ENCODE measurements at regions not wholly inside any gene's neighbourhood (a gene's known extent, or its start where the extent isn't known, plus 50 kb on each side); places are given as distances from the start of the nearest gene placed in this dataset.
"Not testable (repeated sequence)": the region's sequence is repeated elsewhere in the genome, so short reads cannot be mapped to it uniquely, and the experiment has no call there.

DNA sequence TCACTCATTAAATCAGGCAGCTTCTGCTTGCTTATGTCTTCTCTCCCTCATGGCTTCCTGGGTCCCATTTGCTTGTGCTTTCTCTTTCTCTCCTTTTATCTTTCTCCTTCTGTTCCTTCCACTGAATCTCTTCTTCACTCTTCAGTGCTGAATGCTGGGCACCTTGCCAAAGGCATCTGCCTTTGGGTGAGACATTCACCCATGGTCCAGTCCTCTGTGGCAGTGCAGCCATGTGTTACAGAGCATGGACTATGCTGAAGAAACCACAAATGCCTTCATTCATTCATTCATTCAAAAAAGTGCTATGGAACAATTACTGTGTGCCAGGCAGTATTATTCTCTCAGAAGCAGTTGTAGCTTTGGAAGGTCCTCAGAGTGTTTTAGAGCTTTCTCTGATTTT lies 344.4 kb upstream of the STXBP6 start:
- no peak overlapping the region for H3K27ac ChIP-seq
- POLR2A ChIA-PET (ENCODE audit: low non-redundant PET), result no interaction called here
- no peak for DNase-seq (ENCODE audit: low spot score)
- TF ChIP-seq, protein P1, sequence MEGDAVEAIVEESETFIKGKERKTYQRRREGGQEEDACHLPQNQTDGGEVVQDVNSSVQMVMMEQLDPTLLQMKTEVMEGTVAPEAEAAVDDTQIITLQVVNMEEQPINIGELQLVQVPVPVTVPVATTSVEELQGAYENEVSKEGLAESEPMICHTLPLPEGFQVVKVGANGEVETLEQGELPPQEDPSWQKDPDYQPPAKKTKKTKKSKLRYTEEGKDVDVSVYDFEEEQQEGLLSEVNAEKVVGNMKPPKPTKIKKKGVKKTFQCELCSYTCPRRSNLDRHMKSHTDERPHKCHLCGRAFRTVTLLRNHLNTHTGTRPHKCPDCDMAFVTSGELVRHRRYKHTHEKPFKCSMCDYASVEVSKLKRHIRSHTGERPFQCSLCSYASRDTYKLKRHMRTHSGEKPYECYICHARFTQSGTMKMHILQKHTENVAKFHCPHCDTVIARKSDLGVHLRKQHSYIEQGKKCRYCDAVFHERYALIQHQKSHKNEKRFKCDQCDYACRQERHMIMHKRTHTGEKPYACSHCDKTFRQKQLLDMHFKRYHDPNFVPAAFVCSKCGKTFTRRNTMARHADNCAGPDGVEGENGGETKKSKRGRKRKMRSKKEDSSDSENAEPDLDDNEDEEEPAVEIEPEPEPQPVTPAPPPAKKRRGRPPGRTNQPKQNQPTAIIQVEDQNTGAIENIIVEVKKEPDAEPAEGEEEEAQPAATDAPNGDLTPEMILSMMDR (conservative IDR thresholded peaks at IDR 0.05; ENCODE audit: low read depth), result no peak
- CTCF ChIA-PET, result no interaction called here

DNA sequence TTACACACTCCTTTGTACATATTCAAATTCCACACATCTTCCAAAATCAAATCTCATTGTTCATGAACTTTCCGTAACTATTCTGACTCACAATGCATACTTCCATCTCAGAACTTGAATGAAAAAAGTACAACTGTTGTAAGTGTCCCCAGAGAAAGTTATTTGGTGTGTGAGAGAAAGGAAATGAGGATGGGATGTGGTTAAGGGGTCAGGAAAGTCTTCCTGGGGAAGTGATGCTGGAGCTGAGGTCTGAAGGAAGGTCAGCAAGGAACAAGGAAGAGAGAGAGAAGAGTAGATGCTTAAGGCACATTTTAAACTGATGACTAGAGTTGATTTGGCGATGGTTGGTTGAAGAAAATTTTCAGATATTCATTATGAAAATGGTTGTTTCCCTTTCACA lies 340.0 kb upstream of the STXBP6 start:
- TF ChIP-seq, protein P1 (conservative IDR thresholded peaks at IDR 0.05; ENCODE audit: low read depth), result no peak
- ChIA-PET POLR2A (ENCODE audit: low non-redundant PET) (no interaction called here), CTCF (interaction anchor here (0.6 kb wide), 1 partner anchor 56 kb away, joined by 3 read pairs; no protein-coding TSS in a partner anchor)
- DNase-seq (ENCODE audit: low spot score), result no peak
- H3K27ac ChIP-seq, result no peak overlapping the region

DNA sequence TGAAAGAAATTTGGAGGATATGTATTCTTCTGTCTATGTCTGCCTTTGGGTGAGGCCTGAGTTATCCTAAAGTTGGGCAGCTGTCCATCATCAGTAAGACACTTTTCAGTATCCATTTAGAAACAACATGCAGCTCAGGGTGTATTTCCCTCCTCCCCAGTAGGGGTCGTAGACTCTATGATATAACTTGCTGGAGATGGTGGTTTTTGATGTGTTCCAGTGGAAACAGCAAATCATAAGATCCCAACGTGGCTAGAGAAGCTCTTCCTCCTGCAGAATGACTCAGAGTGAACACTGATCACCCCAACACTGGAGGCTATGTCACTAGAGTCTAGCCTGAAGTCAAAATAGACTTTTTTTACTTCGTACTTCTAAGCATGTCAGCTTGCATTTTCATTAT lies 331.6 kb upstream of the STXBP6 start:
- no peak for DNase-seq (ENCODE audit: low spot score)
- no peak overlapping the region for H3K27ac ChIP-seq
- POLR2A ChIA-PET (ENCODE audit: low non-redundant PET), result no interaction called here
- CTCF ChIA-PET, result no interaction called here
- TF ChIP-seq, protein P1 (conservative IDR thresholded peaks at IDR 0.05; ENCODE audit: low read depth), result no peak; the same call in 1 of the 2 replicates

DNA sequence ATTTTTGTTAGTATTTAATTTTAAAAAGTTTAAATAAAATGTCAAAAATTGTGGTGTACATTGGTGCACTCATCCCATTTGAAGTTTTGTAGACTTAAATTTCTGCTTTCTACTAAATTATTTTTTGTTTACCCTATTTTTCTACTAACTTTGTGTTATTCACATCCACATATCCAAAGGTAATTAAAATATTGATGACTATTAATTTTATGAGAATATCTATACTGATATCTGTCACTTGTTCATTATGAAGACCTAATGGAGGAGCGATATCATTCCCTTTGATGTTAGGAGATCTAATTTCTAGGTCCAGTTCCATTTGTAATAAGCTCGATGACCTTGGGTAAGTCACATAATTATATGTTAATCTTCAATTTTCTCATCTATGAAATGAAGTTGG lies 325.7 kb upstream of the STXBP6 start:
- TF ChIP-seq, protein P1 (conservative IDR thresholded peaks at IDR 0.05; ENCODE audit: low read depth), result no peak
- DNase-seq (ENCODE audit: low spot score), result no peak
- POLR2A ChIA-PET (ENCODE audit: low non-redundant PET), result no interaction called here
- CTCF ChIA-PET, result no interaction called here
- H3K27ac ChIP-seq, result no peak overlapping the region

DNA sequence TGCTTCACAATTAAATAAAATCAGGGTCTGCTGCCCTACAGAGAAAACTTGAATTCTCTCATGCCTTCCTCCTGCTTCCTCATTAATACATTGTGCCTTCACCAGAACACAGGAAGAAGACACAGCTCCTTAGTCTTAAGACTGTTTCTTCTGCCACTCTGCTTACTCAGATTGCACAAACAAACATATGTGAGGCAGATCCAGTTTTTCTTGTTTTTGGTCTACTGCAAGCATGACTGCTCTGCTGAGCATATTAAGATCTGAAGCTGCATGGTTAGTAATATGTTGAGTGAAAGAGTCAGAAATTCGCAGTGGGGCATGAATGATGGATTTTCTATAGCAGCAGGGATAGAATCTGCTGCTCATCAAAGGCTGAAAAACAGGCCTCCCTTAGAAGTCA lies 321.1 kb upstream of the STXBP6 start:
- no peak overlapping the region for H3K27ac ChIP-seq
- ChIA-PET POLR2A (ENCODE audit: low non-redundant PET) (no interaction called here), CTCF (interaction anchor here (0.6 kb wide), 1 partner anchor 236 kb away, joined by 5 read pairs; no protein-coding TSS in a partner anchor)
- DNase-seq (ENCODE audit: low spot score), result no peak
- TF ChIP-seq, protein P1 (conservative IDR thresholded peaks at IDR 0.05; ENCODE audit: low read depth), result no peak

DNA sequence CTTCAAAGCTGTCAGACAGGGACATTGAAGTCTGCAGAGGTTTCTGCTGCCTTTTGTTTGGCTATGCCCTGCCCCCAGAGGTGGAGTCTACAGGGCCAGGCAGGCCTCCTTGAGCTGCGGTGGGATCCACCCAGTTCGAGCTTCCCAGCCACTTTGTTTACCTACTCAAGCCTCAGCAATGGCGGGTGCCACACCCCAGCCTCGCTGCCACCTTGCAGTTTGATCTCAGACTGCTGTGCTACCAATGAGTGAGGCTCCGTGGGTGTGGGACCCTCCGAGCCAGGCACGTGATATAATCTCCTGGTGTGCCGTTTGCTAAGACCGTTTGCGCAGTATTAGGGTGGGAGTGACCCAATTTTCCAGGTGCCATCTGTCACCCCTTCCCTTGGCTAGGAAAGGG lies 320.1 kb upstream of the STXBP6 start:
- POLR2A ChIA-PET (ENCODE audit: low non-redundant PET); CTCF ChIA-PET; H3K27ac ChIP-seq; DNase-seq (ENCODE audit: low spot score): not testable (repeated sequence)

DNA sequence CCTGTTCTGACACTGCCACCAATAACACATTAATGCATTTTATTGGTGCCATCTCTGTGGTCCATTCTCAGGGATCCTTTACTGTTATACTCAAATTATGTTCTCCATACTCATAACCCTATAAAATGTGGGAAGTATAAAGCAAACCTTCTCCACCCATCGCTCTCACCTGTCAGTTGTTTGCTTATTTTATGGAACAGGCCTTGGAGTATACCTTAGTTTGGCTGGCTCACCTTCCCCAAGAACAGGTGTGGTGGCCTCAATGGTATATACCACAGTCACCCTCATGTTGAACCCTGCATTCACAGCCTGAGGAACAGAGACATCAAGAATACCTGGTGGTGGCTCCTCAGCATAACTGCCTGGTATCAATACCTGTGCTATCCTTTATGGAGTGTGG lies 308.4 kb upstream of the STXBP6 start:
- CTCF ChIA-PET, result no interaction called here
- DNase-seq (ENCODE audit: low spot score), result no peak
- H3K27ac ChIP-seq, result no peak overlapping the region
- TF ChIP-seq, protein P1 (conservative IDR thresholded peaks at IDR 0.05; ENCODE audit: low read depth), result no peak
- POLR2A ChIA-PET (ENCODE audit: low non-redundant PET), result no interaction called here
